GM21526 (cell line): ENCODE measurements at regions not wholly inside any gene's neighbourhood (a gene's known extent, or its start where the extent isn't known, plus 50 kb on each side); places are given as distances from the start of the nearest gene placed in this dataset.
"Not testable (repeated sequence)": the region's sequence is repeated elsewhere in the genome, so short reads cannot be mapped to it uniquely, and the experiment has no call there.

ENCODE experiments used
- ATAC-seq: cut with Tn5 transposase; IDR thresholded peaks from one replicate; pipeline ENCODE4 v1.9.1; 2021; ENCODE audit warnings: moderate library complexity; ENCODE audit not compliant: unreplicated experiment, low FRiP score

DNA sequence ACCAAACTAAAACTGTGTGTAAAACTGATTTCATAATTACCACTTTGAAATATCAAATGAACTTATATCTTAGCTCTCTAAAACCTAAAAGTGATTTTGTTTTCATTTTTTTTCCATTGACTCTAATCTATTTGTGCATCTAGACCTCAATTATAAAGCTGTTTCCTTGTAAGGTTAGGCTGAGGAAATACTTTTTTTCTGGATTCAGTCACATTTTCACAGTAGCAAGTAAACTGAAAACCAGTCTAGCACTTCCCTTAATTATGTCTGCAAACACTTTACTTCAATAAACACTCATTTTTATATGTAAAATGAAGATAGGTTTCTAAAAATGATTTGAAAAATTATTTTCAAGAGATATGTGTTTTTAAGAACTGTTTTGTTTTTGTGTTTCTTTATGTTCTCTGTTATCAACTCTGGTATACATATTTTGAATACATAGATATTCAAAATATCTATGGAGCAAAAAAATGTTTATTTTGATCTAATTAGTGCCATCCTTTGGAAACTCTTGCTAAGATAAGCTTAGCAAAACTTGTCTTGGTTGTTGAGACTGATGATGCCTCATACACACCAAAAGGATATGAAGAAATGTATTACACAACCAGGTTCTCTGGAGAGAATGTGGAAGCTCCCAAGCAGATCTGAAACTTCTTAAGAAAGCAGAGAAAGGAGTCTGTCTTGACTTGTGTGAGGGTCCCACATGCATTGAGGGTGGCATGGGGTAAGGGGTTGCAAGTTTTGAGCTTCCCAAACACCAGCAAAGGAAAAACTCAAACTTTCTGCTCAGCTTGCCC is 1887.4 kb downstream of the PCDH9 start:
- no peak for ATAC-seq

DNA sequence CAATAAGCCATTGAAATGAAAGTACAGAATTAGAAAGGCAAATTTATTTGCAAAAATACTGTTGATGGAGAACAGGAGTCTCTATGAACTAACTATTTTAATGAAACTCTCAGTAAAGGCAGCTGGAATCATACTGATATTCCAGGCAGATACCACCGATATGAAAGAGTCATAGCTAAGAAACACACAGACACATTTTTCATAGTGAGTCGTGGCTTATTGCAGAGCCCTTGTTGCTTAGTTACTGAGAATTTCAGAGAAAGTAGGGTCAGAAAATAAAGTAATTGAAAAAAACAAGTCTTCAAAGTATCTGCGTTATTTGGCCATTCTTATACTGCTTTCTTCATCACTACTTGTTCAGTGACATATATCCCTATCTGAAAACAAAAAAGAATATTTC is 1890.9 kb downstream of the PCDH9 start:
- no peak for ATAC-seq

DNA sequence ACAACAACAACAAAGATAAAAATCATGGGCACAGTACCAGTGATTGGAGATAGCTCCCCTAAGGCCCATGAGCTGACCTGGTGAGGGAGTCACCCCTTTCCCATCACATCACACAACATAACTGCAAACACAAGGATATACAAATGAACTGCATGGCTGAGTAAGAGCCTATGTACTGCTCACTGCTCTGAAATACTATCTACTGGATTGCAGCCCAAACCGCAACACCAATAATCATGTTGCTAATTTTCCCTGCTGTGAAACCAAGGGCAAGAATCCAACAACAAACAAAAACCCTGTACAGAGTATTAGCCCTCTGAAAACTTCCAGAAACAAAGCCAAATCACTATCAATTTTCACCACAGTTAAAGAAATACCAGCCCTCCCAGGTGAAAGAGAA is 1893.2 kb downstream of the PCDH9 start:
- ATAC-seq: no peak

DNA sequence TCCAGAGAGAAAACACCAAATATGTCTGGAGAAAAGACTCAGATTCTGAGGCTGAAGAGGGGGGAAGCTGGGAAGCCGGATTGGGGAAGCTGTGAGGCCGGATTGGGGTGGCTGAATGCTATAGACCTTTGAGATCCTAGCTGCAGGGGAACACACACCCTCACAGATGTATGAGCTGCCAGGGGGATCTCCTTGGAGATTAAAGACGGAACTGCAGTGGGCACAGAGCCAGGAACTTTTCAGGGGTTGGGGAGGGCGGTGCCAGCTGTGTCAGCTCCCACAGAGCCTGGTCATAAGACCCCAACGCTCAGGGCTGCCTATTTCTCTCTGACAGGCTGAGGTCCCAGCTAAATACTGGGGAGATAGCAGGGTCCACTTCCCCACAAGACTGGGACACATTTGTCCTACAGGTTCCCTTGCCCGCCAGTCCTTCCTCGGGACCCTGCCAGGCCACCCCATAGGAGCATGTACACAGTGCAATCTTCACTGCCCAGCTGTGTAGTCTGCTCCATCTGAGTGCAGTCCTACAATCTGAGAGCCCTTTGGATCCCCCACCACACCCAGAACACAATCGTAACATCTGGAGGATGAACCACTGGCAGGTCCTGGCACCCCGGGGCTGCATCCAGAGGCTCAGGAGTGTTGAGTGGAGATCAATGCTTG is 1893.9 kb downstream of the PCDH9 start:
- no peak for ATAC-seq

DNA sequence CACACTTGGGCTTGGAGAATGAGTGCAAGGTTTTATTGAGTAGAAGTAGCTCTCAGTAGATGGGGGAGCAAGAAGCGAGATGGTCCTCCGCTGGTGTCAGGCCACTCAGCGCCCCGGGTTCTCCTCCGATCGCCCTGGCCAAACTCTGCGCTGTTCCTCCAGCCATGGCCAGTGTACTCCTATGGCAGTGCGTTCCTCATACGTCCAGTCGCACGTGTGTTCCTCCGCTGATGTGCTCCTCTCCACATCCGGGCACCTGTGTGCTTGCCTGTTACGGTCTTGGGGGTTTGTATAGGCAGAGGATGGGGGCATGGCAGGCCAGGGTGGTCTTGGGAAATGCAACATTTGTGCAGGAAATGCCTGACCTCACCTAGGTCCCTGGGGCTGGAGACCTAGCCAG is 1899.4 kb downstream of the PCDH9 start:
- no peak for ATAC-seq

DNA sequence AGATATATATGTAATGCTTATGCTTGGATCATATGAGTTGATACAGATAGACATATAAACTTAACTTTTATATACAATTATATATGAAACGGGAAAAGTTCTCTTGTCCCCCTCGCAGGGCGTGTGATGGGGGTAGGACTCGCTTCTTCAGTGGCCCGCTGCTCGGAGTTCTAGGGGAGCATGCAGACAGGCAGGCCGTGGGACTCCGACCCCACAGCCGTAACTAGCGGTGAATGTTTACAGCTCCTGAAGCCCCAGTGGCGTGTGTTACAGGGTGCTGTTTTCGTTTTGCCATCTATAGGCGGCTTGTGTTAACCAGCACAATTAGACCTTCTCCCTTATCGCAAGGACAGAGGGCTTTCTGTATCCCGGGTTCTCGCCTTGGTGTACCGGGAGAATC is 1899.8 kb downstream of the PCDH9 start:
- ATAC-seq: no peak

DNA sequence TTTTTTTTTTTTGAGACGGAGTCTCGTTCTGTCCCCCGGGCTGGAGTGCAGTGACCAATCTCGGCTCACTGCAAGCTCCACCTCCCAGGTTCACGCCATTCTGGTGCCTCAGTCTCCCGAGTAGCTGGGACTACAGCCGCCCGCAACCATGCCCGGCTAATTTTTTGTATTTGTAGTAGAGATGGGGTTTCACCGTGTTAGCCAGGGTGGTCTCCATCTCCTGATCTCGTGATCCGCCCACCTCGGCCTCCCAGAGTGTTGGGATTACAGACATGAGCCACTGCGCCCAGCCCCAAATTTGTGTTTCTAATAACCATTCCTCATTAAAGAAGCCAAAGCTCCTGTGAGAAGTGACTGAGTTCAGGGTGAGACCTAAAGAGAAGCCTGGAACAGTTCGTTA is 1906.9 kb downstream of the PCDH9 start:
- ATAC-seq: not testable (repeated sequence)

DNA sequence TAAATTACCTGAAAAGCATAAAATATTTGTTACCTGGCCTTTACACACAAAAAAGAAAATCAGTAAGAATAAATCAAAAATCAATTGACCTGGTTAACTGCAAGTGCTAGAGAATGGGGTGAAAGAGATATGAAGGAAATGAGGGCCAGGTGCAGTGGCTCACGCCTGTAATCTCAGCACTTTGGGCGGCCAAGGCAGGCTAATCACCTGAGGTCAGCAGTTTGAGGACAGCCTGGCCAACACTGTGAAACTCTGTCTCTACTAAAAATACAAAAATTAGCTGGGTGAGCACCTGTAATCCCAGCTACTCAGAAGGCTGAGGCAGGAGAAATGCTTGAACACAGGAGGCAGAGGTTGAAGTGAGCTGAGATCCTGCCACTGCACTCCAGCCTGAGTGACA is 1908.7 kb downstream of the PCDH9 start:
- not testable (repeated sequence) for ATAC-seq

DNA sequence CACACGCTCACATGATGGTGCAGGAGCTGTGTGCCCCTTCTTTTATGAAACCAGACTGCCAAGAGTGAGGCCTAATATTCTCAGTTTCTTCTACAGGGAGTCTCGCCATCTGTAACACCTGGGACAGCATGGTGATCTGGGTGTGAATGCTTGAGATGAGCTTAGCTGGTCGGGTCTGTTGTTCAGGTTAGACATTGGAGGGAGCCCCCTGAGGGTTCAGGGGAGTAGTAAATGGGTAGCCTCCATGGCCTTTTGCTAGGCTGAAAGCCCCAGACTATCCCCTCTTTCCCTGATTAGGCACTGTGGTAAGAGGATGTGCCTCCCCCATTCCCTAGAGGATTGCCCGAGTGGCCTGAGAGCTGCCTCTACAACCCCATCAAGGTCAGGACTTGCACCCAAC is 1916.1 kb downstream of the PCDH9 start:
- no peak for ATAC-seq

DNA sequence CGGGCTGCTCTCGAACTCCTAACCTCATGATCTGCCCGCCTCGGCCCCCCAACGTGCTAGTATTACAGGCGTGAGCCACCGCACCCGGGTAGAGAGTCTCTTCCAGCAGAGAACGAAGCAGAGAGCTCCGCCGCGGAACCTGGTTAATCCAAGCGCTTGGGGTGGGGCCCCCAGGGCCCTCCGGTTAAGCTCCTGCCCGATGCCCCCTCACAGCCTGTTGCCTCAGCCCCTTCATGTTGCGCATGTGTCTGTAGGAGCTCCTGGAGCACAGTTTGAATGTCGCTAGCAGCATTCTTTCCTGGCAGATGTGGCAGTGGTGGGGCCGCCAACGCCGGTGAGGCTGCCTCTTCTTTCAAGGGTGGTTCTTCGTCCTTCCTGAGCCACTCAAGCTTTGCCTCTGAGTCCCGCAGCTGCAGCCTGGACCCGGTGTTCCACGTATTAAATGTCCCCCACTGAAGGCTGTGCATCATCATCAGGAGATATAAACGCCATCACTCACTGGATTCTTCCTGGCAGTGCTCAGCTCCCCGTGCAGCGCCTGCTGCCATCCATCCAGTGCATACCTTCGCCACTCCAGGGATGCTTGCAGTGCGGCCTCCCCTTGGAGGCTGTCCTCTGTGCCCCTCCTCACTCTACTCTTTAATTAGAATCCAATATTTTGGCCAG is 1919.3 kb downstream of the PCDH9 start:
- ATAC-seq: no peak

DNA sequence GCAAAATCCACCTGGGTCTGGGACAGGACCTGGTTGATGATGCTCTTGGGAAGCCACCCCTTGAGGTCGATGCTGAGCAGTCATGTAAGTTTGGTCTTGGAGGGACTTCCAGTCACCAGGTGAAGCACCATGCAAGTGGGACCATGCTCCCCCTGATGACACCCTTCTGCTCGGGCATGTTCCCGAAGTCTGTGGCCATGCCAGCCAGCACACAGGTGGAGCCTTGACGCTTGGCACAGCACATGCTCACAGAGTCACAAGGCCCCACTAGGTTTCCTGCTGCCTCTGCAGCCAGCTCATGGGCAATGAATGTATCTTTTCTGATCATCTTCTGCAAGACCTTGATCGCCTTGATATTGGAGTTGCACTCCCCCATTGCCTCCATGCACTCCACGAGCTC is 1920.2 kb downstream of the PCDH9 start:
- ATAC-seq: no peak

DNA sequence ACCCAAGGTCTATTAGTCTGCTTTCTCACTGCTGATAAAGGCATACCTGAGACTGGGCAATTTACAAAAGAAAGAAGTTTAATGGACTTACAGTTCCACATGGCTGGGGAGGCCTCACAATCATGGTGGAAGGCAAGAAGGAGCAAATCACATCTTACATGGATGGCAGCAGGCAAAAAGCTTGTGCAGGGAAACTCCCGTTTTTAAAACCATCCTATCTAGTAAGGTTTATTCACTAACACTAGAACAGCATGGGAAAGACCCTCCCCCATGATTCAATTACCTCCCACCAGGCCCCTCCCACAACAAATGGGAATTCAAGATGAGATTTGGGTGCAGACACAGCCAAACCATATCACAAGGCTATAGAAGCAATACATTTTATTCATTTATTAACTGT is 1921.4 kb downstream of the PCDH9 start:
- ATAC-seq: not testable (repeated sequence)

DNA sequence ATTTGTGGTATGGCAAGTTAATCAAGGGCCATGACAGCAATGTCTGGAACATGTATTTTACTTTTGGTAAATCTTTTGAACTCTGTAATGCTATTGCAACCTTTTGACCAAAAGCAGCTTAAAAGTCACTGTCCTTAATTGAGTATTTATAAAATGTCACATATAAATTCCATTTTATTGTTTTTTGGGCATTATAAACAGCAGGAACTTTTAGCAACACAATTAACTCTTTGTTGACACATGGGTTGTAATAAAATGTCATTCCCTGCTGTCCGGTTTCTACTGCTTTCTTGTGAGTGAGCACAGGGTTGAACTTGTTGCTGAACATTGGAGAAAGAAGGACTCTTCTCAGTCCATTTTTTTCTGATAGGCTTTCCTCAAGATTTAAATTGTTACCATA is 1923.1 kb downstream of the PCDH9 start:
- ATAC-seq: no peak

DNA sequence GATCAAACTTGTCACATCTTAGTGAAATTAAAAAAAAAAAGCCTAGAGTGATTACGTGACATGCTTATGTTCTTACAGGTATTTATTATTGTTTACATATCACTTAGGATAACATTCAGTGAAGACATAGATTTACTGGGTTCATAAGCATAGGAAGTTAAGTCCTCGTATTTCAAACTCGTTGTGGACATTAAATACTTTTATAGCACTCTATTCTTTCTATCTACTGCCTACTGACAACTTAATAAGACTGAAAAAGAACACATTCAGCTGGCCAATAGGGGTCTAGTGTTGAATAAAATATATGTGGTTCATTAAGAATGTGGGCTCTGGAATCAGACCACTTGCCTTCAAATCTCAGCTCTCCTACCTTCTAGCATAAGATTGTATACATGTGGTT is 1927.4 kb downstream of the PCDH9 start:
- ATAC-seq: no peak

DNA sequence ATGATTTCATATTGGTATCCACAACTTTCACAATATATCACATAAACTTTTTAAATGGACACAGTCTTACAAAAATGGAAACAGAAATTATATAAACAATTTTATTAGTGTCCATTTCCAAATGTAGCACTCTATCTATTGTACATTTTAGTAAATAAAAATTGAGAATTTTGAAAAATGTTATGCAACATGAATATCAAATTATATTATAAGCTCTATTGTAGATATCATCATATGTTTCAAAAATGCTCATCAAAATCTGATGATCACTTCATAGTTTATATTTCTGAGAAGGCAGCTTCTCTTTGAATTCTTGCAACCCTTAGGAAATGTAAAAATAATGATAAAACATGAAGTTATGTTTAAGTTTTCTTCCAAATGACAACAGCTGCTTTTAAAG is 1928.6 kb downstream of the PCDH9 start:
- no peak for ATAC-seq

DNA sequence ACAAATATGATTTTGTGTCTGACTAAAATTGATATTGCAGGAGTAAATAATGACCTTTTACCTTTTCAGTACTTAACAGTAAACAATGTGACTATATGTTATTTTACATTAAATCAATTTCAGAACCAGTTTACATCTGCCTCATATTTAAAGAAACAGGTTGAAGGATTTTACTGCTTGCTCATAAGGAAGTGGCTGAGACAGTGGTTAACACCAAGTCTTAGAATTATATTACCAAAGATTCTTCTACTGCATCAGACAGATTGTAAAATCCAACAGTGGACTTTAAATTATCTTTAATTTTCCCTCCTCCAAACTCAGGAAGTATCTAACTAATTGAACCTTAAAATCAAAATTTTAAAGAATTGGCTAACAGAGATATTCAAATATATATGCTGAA is 1929.9 kb downstream of the PCDH9 start:
- ATAC-seq: no peak

DNA sequence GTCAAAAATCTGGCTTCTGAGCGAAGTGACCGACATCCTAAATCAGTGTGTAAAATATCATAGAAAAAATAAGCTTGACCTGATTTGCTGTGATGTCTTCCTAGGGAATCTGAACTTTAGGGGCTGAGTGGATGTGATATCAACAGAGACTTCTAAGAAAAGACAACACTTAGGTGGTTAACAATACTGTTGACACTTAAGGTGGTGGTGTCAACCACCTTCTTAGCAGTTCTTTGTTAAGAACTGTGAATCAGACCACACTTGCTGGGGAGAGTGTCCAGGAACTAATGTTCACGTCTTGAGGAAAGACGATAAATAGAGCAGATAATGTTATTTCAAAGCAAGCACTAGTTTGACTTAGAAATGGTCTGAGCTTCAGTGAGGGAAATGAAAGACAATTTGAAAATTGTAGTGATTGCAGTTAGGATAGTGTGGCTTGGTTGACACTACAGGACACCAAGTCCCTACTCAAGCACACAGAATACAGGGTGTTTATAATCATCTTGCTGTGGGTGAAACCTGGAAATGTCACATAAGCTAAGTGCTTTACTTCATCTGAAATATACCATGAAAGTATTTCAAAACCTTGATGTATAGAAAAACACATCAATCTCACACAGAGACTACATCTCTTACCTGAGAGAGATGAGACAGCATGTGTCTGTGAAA is 1936.5 kb downstream of the PCDH9 start:
- no peak for ATAC-seq

DNA sequence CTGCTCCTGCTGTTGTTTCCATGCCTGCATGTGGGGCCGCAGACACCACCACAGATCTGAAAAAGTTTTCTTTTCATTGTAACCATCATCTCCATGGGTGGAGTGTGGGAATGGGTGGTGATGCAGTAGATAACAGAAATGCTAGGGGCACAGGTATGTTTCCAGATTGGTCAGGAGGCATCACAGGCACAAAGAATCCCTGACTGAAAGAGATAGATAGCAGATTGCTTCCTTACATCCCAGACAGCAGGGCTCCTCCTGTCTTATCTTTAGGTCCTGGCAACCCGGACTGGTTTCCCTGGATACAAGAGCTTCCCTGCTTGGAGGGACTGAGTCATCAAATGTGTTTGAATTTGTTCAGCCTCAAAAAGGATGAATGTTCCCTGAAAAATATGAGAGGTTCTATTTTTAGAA is 1937.6 kb downstream of the PCDH9 start:
- ATAC-seq: no peak

DNA sequence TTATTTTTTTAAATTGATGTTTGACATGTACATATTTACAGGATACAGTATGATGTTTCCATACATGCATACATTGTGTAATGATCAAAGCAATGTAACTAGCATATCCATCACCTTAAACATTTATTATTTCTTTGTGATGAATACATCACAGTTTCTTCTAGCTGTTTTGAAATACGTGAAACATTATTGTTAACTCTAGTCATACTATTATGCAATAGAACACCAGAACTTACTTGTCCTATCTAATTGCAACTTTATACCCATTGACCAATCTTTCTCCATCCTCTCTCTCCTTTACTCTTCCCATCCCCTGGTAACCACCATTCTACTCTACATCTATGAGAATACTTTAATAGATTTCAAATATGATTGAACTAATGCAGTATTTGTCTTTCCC is 1942.7 kb downstream of the PCDH9 start:
- no peak for ATAC-seq

DNA sequence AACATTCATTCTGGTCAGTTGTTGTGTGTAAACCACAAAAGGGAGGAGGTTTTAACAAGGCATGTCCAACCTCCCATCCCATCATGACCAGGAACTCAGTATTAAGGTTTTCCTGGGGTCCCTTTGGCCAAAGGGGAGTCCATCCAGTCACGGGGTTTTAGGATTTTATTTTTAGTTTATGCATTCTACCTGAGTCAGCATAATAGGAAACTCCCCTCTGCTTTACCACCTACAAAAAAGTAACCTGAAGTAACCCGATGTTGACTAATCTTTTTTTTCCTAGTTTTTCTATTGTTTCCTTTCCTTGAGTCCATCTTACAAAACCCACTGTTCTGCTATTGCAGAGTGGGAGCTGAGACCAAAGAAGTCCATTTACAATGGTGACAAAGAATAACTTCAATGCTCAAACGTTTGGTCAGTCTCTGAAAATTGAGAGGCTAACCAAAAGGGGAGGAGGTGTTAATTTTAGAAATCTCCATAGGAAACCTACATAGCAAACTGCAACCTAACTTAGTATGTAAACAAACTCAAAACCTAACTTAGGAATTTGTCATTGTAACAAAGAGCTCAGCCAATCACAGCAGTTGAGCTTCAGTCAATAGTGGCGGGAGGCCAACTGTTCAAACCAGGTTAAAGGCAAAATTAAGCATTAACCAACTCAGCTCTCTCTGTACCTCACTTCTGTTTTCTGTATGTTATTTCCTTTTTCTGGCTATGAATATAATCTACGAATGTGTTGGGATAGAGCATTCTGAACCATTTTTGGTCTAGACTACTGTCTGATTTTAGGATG is 1954.1 kb downstream of the PCDH9 start:
- no peak for ATAC-seq
